ENCODE measurements at regions not wholly inside any gene's neighbourhood (a gene's known extent, or its start where the extent isn't known, plus 50 kb on each side); places are given as distances from the start of the nearest gene placed in this dataset.

DNA sequence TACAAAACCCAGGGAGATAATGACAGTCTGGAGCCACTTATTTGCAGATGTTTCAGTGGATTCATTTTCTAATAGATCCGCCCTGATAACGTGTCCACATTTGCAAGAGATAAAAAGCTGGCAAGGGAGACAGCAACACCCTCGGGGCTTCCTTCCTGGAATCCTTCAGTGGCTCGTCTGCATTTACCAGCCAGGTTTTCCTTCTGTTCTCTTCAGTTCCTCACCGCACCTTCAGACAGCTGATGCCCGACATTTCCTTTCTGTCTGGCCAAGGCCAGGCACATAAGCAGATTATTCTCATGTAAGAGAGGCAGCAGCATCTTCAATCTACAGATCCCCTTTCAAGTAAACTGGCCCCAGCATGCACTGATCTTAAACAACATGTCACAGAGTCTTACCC, 56.2 kb upstream of the SPATA12 start:
- Histone ChIP-seq H3K4me3 (ENCODE audit: low read depth, low read length) (no peak overlapping the region), H3K36me3 (replicated peaks) (no peaks in the 10 kb centered on the region), H3K27me3 (replicated peaks) (no peaks in the 10 kb centered on the region), H3K27ac (no peak overlapping the region)
- in situ Hi-C loops (cut with HindIII; ENCODE audit: low pct_ligation_motif_present, low sequenced_read_pairs), result no loop called here
- TF ChIP-seq, protein P1, sequence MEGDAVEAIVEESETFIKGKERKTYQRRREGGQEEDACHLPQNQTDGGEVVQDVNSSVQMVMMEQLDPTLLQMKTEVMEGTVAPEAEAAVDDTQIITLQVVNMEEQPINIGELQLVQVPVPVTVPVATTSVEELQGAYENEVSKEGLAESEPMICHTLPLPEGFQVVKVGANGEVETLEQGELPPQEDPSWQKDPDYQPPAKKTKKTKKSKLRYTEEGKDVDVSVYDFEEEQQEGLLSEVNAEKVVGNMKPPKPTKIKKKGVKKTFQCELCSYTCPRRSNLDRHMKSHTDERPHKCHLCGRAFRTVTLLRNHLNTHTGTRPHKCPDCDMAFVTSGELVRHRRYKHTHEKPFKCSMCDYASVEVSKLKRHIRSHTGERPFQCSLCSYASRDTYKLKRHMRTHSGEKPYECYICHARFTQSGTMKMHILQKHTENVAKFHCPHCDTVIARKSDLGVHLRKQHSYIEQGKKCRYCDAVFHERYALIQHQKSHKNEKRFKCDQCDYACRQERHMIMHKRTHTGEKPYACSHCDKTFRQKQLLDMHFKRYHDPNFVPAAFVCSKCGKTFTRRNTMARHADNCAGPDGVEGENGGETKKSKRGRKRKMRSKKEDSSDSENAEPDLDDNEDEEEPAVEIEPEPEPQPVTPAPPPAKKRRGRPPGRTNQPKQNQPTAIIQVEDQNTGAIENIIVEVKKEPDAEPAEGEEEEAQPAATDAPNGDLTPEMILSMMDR (IDR thresholded peaks at IDR 0.05; ENCODE audit: low read depth, low read length, missing control alignments), result no peak
- DNase-seq, result no peak

DNA sequence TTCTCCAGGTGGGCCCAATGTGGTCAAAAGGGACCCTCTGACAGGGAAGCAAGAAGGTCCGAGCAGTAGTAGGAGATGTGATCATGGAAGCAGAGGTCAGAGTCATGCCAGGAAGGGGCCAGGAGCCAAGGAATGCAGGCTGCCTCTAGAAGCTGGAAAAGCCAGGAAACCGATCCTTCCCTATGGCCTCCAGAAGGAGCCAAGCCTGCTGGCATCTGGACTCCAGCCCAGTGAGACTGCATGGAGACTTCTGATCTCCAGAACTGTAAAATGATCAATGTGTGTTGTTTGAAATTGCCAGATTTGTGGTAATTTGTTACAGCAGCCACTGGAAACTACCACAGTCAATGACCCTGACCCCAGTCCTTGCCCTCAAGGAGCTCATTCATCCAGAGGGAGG, 56.8 kb upstream of the SPATA12 start:
- Histone ChIP-seq H3K4me3 (ENCODE audit: low read depth, low read length) (no peak overlapping the region), H3K27me3 (replicated peaks) (no peaks in the 10 kb centered on the region), H3K36me3 (replicated peaks) (no peaks in the 10 kb centered on the region), H3K27ac (no peak overlapping the region)
- TF ChIP-seq, protein P1 (IDR thresholded peaks at IDR 0.05; ENCODE audit: low read depth, low read length, missing control alignments), result no peak
- in situ Hi-C loops (cut with HindIII; ENCODE audit: low pct_ligation_motif_present, low sequenced_read_pairs), result no loop called here
- DNase-seq, result no peak

DNA sequence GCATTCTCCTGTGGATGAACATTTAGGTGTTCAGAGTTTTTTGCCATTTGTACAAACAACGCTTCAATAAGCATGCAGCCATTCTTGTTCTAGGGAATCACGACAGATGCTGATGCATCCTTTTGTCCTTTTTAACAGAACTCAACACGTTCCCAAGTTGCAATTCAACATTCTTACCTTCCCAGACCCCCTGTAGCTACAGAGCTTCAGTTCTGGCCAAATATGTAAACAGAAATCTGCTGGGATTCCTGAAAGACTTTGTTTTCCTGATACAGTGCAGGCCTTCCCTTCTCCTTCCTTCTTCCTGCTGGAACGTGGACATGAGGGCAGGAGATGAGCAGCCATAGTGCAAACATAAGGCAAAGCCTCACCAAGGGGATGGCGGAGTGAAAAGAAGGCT, 59.1 kb upstream of the SPATA12 start:
- Histone ChIP-seq H3K27me3 (replicated peaks) (no peaks in the 10 kb centered on the region), H3K36me3 (replicated peaks) (no peaks in the 10 kb centered on the region), H3K27ac (no peak overlapping the region), H3K4me3 (ENCODE audit: low read depth, low read length) (no peak overlapping the region)
- DNase-seq, result no peak
- in situ Hi-C loops (cut with HindIII; ENCODE audit: low pct_ligation_motif_present, low sequenced_read_pairs), result no loop called here
- TF ChIP-seq, protein P1 (IDR thresholded peaks at IDR 0.05; ENCODE audit: low read depth, low read length, missing control alignments), result no peak

DNA sequence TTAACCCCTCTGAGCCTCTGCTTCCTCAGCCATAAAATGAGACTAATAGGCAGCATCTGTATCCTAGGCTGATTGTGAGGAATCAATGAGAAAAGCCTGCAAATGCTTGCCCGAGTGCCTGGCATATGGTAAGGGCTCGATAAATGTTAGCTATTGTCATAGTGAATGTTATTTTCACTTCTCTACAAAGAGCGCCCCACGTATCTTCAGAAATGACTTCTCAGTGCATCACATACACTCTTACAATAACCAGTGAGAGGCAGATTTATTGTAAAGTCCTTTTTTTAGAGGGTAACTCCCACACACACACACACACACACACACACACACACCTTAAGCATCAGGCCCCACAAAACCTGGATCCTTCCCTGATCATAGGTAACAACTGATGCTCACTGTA, 60.5 kb upstream of the SPATA12 start:
- TF ChIP-seq, protein P1 (IDR thresholded peaks at IDR 0.05; ENCODE audit: low read depth, low read length, missing control alignments), result no peak
- H3K27me3 ChIP-seq (replicated peaks), result no peaks in the 10 kb centered on the region
- no peaks in the 10 kb centered on the region for H3K36me3 ChIP-seq (replicated peaks)
- no peak overlapping the region for H3K4me3 ChIP-seq (ENCODE audit: low read depth, low read length)
- no peak overlapping the region for H3K27ac ChIP-seq
- DNase-seq, result no peak
- in situ Hi-C loops (cut with HindIII; ENCODE audit: low pct_ligation_motif_present, low sequenced_read_pairs), result no loop called here

DNA sequence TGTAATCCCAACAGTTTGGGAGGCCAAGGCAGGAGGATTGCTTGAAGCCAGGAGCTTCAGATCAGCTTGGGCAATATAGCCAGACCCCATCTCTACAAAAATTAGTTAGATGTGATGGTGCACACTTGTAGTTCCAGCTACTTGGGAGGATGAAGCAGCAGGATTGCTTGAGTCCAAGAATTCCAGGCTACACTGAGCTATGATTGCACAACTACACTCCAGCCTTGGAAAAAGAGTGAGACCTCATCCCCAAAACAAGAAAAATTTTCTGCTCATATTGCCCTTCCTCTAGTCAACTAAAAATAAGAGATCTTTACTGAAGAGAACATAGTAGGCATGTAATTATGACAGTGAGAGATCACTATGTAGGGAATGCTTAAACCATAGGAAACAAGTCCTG, 60.9 kb upstream of the SPATA12 start:
- Histone ChIP-seq H3K36me3 (replicated peaks) (no peaks in the 10 kb centered on the region), H3K27me3 (replicated peaks) (no peaks in the 10 kb centered on the region), H3K27ac (no peak overlapping the region), H3K4me3 (ENCODE audit: low read depth, low read length) (no peak overlapping the region)
- TF ChIP-seq, protein P1 (IDR thresholded peaks at IDR 0.05; ENCODE audit: low read depth, low read length, missing control alignments), result no peak
- no peak for DNase-seq
- in situ Hi-C loops (cut with HindIII; ENCODE audit: low pct_ligation_motif_present, low sequenced_read_pairs), result loop anchor here (25.0 kb wide), 1 partner anchor 287 kb away; no protein-coding TSS in a partner anchor

DNA sequence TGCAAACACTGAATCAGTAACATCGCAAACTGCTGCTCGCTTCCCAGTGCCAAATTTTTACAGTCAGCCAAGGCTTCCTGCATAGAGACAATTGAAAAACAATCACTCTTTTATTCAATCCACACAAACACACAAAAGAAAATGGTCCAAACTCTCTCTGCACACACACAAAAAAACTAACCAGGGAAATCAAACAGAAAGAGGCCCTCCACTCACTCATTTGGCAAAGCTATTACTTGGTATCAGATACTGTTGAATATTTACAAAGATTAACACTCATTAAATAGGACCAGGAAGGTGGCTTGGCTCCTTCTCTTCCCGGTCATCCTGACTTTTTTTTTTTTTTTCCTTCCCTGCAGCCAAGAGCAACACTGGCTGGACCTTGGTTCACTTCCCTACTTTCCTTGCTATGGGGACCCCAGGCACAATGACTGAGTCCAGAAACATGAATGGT, 62.4 kb upstream of the SPATA12 start:
- Histone ChIP-seq H3K36me3 (replicated peaks) (no peaks in the 10 kb centered on the region), H3K27me3 (replicated peaks) (no peaks in the 10 kb centered on the region), H3K27ac (no peak overlapping the region), H3K4me3 (ENCODE audit: low read depth, low read length) (no peak overlapping the region)
- no peak for DNase-seq
- TF ChIP-seq, protein P1 (IDR thresholded peaks at IDR 0.05; ENCODE audit: low read depth, low read length, missing control alignments), result no peak
- in situ Hi-C loops (cut with HindIII; ENCODE audit: low pct_ligation_motif_present, low sequenced_read_pairs), result loop anchor here (25.0 kb wide), 1 partner anchor 286 kb away; no protein-coding TSS in a partner anchor
